K562 (cell line): ENCODE measurements at regions not wholly inside any gene's neighbourhood (a gene's known extent, or its start where the extent isn't known, plus 50 kb on each side); places are given as distances from the start of the nearest gene placed in this dataset.

Experiments used
- CBFA2T2 ChIP-seq: fragments of 450-650 bp; conservative IDR thresholded peaks from 2 replicates; pipeline ENCODE4 v1.6.1; 2017; ENCODE audit warnings: mild to moderate bottlenecking
- NCOR1 ChIP-seq: fragments of 450-650 bp; IDR thresholded peaks from 2 replicates; pipeline ENCODE4 v1.6.1; 2016; ENCODE audit warnings: mild to moderate bottlenecking, moderate library complexity
- NFE2 ChIP-seq: IDR thresholded peaks from 2 replicates; pipeline ENCODE4 v1.6.1; 2014; ENCODE audit warnings: antibody characterized with exemption, low read depth
- RAD21 ChIP-seq, 2 experiments: fragments of 250-450 bp in 1 of 2; fragments of 450-650 bp in 1 of 2; sonication (Bioruptor Pico) in 1 of 2; formaldehyde crosslinking in 1 of 2; IDR thresholded peaks in 1 of 2; conservative IDR thresholded peaks in 1 of 2; 2 replicates each; pipeline versions ENCODE4 v1.4.0 to v1.8.0; 2020 to 2022; ENCODE audit warnings: mild to moderate bottlenecking in 2 of 2, moderate library complexity in 1 of 2
- ZNF316 ChIP-seq: fragments of 450-650 bp; IDR thresholded peaks from 2 replicates; pipeline ENCODE4 v1.6.1; 2016
- TF ChIP-seq, protein P1 (sequence below): fragments of 250-450 bp; sonication (Bioruptor Pico); IDR thresholded peaks from 2 replicates; pipeline ENCODE4 v1.9.0; 2021; ENCODE audit warnings: mild to moderate bottlenecking, inconsistent platforms
- TF ChIP-seq, protein P2 (sequence below): fragments of 250-450 bp; sonication (Bioruptor Pico); IDR thresholded peaks from 2 replicates; pipeline ENCODE4 v1.4.0; 2020

- TF ChIP-seq, protein P1, sequence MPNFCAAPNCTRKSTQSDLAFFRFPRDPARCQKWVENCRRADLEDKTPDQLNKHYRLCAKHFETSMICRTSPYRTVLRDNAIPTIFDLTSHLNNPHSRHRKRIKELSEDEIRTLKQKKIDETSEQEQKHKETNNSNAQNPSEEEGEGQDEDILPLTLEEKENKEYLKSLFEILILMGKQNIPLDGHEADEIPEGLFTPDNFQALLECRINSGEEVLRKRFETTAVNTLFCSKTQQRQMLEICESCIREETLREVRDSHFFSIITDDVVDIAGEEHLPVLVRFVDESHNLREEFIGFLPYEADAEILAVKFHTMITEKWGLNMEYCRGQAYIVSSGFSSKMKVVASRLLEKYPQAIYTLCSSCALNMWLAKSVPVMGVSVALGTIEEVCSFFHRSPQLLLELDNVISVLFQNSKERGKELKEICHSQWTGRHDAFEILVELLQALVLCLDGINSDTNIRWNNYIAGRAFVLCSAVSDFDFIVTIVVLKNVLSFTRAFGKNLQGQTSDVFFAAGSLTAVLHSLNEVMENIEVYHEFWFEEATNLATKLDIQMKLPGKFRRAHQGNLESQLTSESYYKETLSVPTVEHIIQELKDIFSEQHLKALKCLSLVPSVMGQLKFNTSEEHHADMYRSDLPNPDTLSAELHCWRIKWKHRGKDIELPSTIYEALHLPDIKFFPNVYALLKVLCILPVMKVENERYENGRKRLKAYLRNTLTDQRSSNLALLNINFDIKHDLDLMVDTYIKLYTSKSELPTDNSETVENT (CRISPR knock-in tag) = no peak
- TF ChIP-seq ZNF316 (peak; percentile 68), CBFA2T2 (peak; percentile 6; the same call in 1 of the 2 replicates), RAD21 (CRISPR knock-in tag; conservative IDR thresholded peaks at IDR 0.05 in 1 of 2, IDR thresholded peaks at IDR 0.05 in 1 of 2) (peak in 1 of 2 experiments; percentile 9; a peak in 1 of 4 replicates), NCOR1 (0 out of 2 replicates have a peak, but pooled peaks have one; percentile 19), NFE2 (peak; percentile 42)
- TF ChIP-seq, protein P2, sequence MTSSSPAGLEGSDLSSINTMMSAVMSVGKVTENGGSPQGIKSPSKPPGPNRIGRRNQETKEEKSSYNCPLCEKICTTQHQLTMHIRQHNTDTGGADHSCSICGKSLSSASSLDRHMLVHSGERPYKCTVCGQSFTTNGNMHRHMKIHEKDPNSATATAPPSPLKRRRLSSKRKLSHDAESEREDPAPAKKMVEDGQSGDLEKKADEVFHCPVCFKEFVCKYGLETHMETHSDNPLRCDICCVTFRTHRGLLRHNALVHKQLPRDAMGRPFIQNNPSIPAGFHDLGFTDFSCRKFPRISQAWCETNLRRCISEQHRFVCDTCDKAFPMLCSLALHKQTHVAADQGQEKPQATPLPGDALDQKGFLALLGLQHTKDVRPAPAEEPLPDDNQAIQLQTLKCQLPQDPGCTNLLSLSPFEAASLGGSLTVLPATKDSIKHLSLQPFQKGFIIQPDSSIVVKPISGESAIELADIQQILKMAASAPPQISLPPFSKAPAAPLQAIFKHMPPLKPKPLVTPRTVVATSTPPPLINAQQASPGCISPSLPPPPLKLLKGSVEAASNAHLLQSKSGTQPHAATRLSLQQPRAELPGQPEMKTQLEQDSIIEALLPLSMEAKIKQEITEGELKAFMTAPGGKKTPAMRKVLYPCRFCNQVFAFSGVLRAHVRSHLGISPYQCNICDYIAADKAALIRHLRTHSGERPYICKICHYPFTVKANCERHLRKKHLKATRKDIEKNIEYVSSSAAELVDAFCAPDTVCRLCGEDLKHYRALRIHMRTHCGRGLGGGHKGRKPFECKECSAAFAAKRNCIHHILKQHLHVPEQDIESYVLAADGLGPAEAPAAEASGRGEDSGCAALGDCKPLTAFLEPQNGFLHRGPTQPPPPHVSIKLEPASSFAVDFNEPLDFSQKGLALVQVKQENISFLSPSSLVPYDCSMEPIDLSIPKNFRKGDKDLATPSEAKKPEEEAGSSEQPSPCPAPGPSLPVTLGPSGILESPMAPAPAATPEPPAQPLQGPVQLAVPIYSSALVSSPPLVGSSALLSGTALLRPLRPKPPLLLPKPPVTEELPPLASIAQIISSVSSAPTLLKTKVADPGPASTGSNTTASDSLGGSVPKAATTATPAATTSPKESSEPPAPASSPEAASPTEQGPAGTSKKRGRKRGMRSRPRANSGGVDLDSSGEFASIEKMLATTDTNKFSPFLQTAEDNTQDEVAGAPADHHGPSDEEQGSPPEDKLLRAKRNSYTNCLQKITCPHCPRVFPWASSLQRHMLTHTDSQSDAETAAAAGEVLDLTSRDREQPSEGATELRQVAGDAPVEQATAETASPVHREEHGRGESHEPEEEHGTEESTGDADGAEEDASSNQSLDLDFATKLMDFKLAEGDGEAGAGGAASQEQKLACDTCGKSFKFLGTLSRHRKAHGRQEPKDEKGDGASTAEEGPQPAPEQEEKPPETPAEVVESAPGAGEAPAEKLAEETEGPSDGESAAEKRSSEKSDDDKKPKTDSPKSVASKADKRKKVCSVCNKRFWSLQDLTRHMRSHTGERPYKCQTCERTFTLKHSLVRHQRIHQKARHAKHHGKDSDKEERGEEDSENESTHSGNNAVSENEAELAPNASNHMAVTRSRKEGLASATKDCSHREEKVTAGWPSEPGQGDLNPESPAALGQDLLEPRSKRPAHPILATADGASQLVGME (CRISPR knock-in tag) = no peak
These were observed 215.5 kb upstream of the MCHR2 start (continued) for GRCh38 chr6:100209323-100210136.
